ENCODE measurements at regions not wholly inside any gene's neighbourhood (a gene's known extent, or its start where the extent isn't known, plus 50 kb on each side); places are given as distances from the start of the nearest gene placed in this dataset.

- in situ Hi-C loops (cut with MboI; ENCODE audit: low pct_unique_long_range_greater_than_20kb, low sequenced_read_pairs, unreplicated experiment), result no loop called here
- no peak for DNase-seq (ENCODE audit: low spot score)
- no peak for TF ChIP-seq CTCF (IDR thresholded peaks at IDR 0.05; ENCODE audit: extremely low read depth, insufficient read depth, missing control alignments)
These were observed 165.7 kb upstream of the SLC14A2 start for GRCh38 chr18:45449418-45450227.

DNA sequence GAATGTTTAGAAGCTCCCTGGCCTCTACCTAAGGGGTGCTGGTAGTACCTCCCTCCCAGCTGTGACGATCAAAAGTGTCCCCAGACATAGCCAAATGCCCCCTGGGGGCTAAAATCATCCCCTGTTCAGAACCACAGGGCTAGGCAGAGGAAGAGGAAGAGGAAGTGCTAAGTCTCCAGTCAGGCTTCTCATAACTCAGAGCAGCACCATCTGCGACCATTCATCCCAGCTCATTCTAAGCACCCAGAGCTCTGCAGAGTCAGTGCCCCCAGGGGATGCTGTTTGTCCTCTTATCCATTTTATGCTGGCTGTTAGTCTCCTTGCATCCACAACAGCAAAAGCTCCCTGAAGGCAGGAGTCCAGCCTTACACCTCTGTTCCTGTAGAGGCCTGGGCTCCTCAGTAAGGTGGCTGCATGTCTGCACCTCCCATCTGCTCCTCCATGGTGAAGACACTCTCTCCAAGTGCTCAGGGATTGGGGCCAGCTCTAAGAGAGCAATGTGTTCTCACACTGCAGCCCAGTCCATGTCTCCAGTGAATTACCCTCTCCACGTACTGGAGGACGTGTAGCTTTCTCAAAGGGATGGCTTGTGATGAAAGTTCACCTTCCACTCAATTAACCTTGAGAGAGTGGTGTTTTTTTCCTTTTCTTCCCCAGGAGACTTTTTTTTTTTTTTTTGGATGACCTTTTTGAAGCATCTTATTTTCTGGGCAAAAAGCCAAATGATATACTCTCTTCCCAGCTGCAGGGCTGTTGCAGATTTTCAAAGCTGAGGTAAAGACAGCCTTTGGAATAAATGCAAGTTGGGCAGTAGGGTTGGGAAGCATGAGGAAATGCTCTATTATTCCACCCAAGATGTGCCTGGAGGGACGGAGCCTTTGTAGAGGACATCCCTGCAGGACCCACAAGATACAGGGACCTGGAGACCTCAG, 158.9 kb upstream of the SLC14A2 start:
- no peak for DNase-seq (ENCODE audit: low spot score)
- in situ Hi-C loops (cut with MboI; ENCODE audit: low pct_unique_long_range_greater_than_20kb, low sequenced_read_pairs, unreplicated experiment), result no loop called here
- TF ChIP-seq CTCF (IDR thresholded peaks at IDR 0.05; ENCODE audit: extremely low read depth, insufficient read depth, missing control alignments), result no peak

GRCh38 chr18:45458033-45458432, 157.2 kb upstream of the SLC14A2 start:
- DNase-seq (ENCODE audit: low spot score), result no peak
- in situ Hi-C loops (cut with MboI; ENCODE audit: low pct_unique_long_range_greater_than_20kb, low sequenced_read_pairs, unreplicated experiment), result no loop called here
- no peak for TF ChIP-seq CTCF (IDR thresholded peaks at IDR 0.05; ENCODE audit: extremely low read depth, insufficient read depth, missing control alignments)

GRCh38 chr18:45462179-45462578, 153.1 kb upstream of the SLC14A2 start:
- TF ChIP-seq CTCF (IDR thresholded peaks at IDR 0.05; ENCODE audit: extremely low read depth, insufficient read depth, missing control alignments), result no peak

GRCh38 chr18:45463451-45463850, 151.8 kb upstream of the SLC14A2 start:
- DNase-seq (ENCODE audit: low spot score), result no peak
- in situ Hi-C loops (cut with MboI; ENCODE audit: low pct_unique_long_range_greater_than_20kb, low sequenced_read_pairs, unreplicated experiment), result no loop called here
- no peak for TF ChIP-seq CTCF (IDR thresholded peaks at IDR 0.05; ENCODE audit: extremely low read depth, insufficient read depth, missing control alignments)

More at GRCh38 chr18:45462179-45462578, 153.1 kb upstream of the SLC14A2 start:
- in situ Hi-C loops (cut with MboI; ENCODE audit: low pct_unique_long_range_greater_than_20kb, low sequenced_read_pairs, unreplicated experiment), result no loop called here
- no peak for DNase-seq (ENCODE audit: low spot score)

- DNase-seq (ENCODE audit: low spot score), result no peak
- TF ChIP-seq CTCF (IDR thresholded peaks at IDR 0.05; ENCODE audit: extremely low read depth, insufficient read depth, missing control alignments), result no peak
- in situ Hi-C loops (cut with MboI; ENCODE audit: low pct_unique_long_range_greater_than_20kb, low sequenced_read_pairs, unreplicated experiment), result no loop called here
These were observed 150.7 kb upstream of the SLC14A2 start for GRCh38 chr18:45464619-45465018.

Data from GM13977 (cell line).